Heart right ventricle (tissue), 16 donors: ENCODE measurements at regions not wholly inside any gene's neighbourhood (a gene's known extent, or its start where the extent isn't known, plus 50 kb on each side); places are given as distances from the start of the nearest gene placed in this dataset.

Source experiments
- ATAC-seq, 8 donors: fragments of 200-7000 bp; cut with Tn5 transposase; one replicate each; pipeline ENCODE4 v1.9.1; 2020; ENCODE audit warnings: mild to moderate bottlenecking in 8 of 8, moderate library complexity in 8 of 8, moderate number of reproducible peaks in 1 of 8
- DNase-seq, 2 donors: peaks; one replicate each; pipeline ENCODE4 v3.0.0-alpha.2; 2020
- H3K27ac ChIP-seq, 10 donors: fragments of 200-600 bp; sonication (generic) in 2 of 10; one replicate each; pipeline versions ENCODE4 v1.5.0 to v1.8.0; 2020 to 2022; ENCODE audit warnings: mild to moderate bottlenecking in 3 of 10
- H3K27me3 ChIP-seq, 7 donors: fragments of 200-600 bp; one replicate each; pipeline ENCODE4 v1.8.0; 2021 to 2022; ENCODE audit warnings: mild to moderate bottlenecking in 2 of 7
- H3K36me3 ChIP-seq, 9 donors: fragments of 200-600 bp; sonication (generic) in 1 of 9; one replicate each; pipeline versions ENCODE4 v1.5.0 to v1.8.0; 2020 to 2022; ENCODE audit warnings: mild to moderate bottlenecking in 2 of 9
- H3K4me1 ChIP-seq, 9 donors: fragments of 200-600 bp; sonication (generic) in 1 of 9; one replicate each; pipeline versions ENCODE4 v1.5.0 to v1.8.0; 2020 to 2022; ENCODE audit warnings: mild to moderate bottlenecking in 4 of 9
- H3K4me3 ChIP-seq, 10 donors: fragments of 200-600 bp; sonication (generic) in 2 of 10; one replicate each; pipeline versions ENCODE4 v1.5.0 to v1.8.0; 2020 to 2022; ENCODE audit warnings: mild to moderate bottlenecking in 7 of 10, moderate library complexity in 2 of 10
- H3K9me3 ChIP-seq, 11 donors: fragments of 200-600 bp in 10 of 11; sonication (generic) in 2 of 11; one replicate each; pipeline versions ENCODE4 v1.5.0 to v1.8.0; 2013 to 2022; ENCODE audit warnings: mild to moderate bottlenecking in 2 of 11, control low read depth in 1 of 11, moderate library complexity in 1 of 11
- WGBS, 2 donors: extraction: QIAGEN DNeasy Blood & Tissue Kit; methylation state at CpG; one replicate each; pipeline ENCODE4 v1.1.7; 2013; ENCODE audit warnings: inconsistent platforms in 1 of 2; 5-methylcytosine and 5-hydroxymethylcytosine counted together
- intact Hi-C, 10 donors: fragments of 100-400 bp; cut with DNase I; formaldehyde crosslinking; loops; one replicate each; pipeline versions ENCODE4 v1.11.1 to v1.14.2; 2022
- TF ChIP-seq, protein P1 (sequence below), 9 donors: fragments of 200-600 bp; sonication (generic) in 2 of 9; IDR thresholded peaks; one replicate each; pipeline versions ENCODE4 v1.5.0 to v1.8.0; 2021 to 2022; ENCODE audit warnings: antibody characterized with exemption in 9 of 9, mild to moderate bottlenecking in 5 of 9, moderate library complexity in 1 of 9
- donor health status: Arrhythmogenic right ventricular cardiomyopathy.
- donor health status: ischemic (EF 13 %, LVEDD 7.1; RV severe dilation, severe dysfunction).
- donor health status: healthy with polysubstance abuse.
- donor health status: DM: no; HTN: yes; CAD: no.
- donor health status: DM: no; HTN: no; CAD: no.
- donor health status: ischemic (EF 25% LVEDD 6.9; RV normal size, moderate dysfunction).
- donor health status: ischemic (EF 25% LVEDD 5.7; RV mildly dilated, moderate dysfunction).
- donor health status: healthy.
- donor health status: DM: yes; HTN: yes; CAD: no.
- donor health status: Ischemic cardiomyopathy.
- donor health status: ischemic (EF 35%, LVEDD 5.7; RV mildly dilated, moderate dysfunction).
- donor health status: nonischemic (EF 11% LVEDD 7.7; RV severe dilation, severe dysfunction).
- donor health status: DM: yes; HTN: yes; CAD: no.
- donor health status: PGD.
- donor health status: ischemic (EF 29% LVEDD 5.4; RV normal size, mild dysfunction).
- donor health status: nonischemic (EF 23%, LVEDD 6.1; RV moderate dilation, normal function).

DNA sequence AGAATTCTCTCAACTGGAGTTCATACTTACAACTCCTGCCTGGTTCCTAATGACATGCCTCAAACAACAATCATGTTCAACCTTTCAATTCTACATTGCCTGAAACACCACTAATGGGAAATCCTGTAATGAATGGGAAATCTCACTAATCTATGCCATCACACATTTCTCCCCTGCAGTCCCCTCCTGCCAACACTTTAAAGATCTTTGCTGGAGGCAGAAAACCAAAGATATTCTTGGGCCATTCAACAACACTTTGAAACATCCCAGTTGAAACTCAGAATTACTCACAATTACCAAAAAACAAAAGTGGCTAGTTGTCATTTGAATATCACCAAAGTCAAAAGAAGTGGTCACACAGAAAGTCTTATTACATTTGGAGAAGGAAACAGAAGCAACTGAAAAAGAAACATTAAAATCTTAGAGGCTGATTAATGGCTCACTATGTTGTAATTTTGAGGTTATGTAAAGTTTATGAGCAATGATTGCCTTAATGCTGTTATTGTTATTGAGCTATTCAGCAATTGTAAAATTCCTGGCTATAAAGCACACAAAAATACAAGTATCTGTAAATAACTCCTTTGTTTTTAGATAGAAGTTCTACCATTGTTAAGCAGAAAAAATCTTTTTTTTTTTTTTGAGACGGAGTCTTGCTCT is 313.4 kb upstream of the SLC30A5 start:
- Histone ChIP-seq H3K4me3 (no peak overlapping the region), H3K27ac (no peak overlapping the region), H3K36me3 (no peaks in the 10 kb centered on the region), H3K9me3 (peaks cover 0 to 16% (median 0%) of the 10 kb centered on the region in 11 donors), H3K27me3 (no peaks in the 10 kb centered on the region), H3K4me1 (no peaks in the 10 kb centered on the region)
- TF ChIP-seq, protein P1, sequence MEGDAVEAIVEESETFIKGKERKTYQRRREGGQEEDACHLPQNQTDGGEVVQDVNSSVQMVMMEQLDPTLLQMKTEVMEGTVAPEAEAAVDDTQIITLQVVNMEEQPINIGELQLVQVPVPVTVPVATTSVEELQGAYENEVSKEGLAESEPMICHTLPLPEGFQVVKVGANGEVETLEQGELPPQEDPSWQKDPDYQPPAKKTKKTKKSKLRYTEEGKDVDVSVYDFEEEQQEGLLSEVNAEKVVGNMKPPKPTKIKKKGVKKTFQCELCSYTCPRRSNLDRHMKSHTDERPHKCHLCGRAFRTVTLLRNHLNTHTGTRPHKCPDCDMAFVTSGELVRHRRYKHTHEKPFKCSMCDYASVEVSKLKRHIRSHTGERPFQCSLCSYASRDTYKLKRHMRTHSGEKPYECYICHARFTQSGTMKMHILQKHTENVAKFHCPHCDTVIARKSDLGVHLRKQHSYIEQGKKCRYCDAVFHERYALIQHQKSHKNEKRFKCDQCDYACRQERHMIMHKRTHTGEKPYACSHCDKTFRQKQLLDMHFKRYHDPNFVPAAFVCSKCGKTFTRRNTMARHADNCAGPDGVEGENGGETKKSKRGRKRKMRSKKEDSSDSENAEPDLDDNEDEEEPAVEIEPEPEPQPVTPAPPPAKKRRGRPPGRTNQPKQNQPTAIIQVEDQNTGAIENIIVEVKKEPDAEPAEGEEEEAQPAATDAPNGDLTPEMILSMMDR (IDR thresholded peaks at IDR 0.05) = no peak
- 90 to 92% methylated on average over 1 of the region's 1 CpG for WGBS, 2 donors
- no peak for ATAC-seq
- no peak for DNase-seq
- intact Hi-C loops = no loop called here

- DNase-seq = no peak
- H3K4me3 ChIP-seq = no peak overlapping the region
- intact Hi-C loops = no loop called here
- no peak overlapping the region for H3K27ac ChIP-seq
- H3K9me3 ChIP-seq = peaks cover 0 to 8% (median 0%) of the 10 kb centered on the region in 11 donors
- H3K27me3 ChIP-seq = no peaks in the 10 kb centered on the region
- TF ChIP-seq, protein P1 (IDR thresholded peaks at IDR 0.05) = no peak
- no peaks in the 10 kb centered on the region for H3K36me3 ChIP-seq
- H3K4me1 ChIP-seq = peaks cover 0 to 13% (median 0%) of the 10 kb centered on the region in 9 donors
- WGBS, 2 donors = 89 to 92% methylated on average over 1 of the region's 1 CpG
- ATAC-seq = no peak
These were observed 300.7 kb upstream of the SLC30A5 start for GRCh38 chr5:68793074-68793473.

DNA sequence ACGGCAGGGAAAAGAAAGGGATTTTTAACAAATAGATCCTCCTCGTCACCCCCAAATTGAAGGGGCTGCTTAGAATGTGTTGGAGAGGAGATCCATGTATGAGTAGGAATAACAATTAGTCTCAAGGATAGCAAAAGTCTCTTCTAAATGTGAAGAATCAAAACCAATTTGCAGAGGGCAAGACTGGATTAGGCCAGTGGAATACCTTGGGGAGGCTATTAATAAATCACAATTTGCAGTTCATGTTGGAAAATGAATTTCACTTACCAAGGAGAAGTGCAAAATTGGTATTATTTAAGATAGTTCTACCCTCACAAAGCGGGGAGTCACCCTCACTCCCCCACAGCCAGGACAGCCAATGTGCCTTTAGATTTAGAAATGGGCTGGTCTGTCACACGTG is 299.8 kb upstream of the SLC30A5 start:
- no peak for DNase-seq
- no peaks in the 10 kb centered on the region for H3K27me3 ChIP-seq
- H3K9me3 ChIP-seq = peaks cover 0 to 8% (median 0%) of the 10 kb centered on the region in 11 donors
- H3K27ac ChIP-seq = no peak overlapping the region
- no peak for ATAC-seq
- H3K36me3 ChIP-seq = no peaks in the 10 kb centered on the region
- intact Hi-C loops = no loop called here
- WGBS, 2 donors = 72 to 77% methylated on average over 4 of the region's 4 CpGs
- peaks cover 0 to 13% (median 0%) of the 10 kb centered on the region in 9 donors for H3K4me1 ChIP-seq
- TF ChIP-seq, protein P1 (IDR thresholded peaks at IDR 0.05) = no peak
- no peak overlapping the region for H3K4me3 ChIP-seq

- WGBS, 2 donors = 34 to 45% methylated on average over 6 of the region's 6 CpGs
- TF ChIP-seq, protein P1 (IDR thresholded peaks at IDR 0.05) = no peak
- intact Hi-C loops = no loop called here
- peak; percentile 37 to 96 (median 77) for ATAC-seq
- Histone ChIP-seq H3K9me3 (peaks cover 0 to 8% (median 0%) of the 10 kb centered on the region in 11 donors), H3K36me3 (no peaks in the 10 kb centered on the region), H3K27me3 (no peaks in the 10 kb centered on the region), H3K4me1 (peaks cover 0 to 13% (median 0%) of the 10 kb centered on the region in 9 donors), H3K27ac (peak overlapping the region in 3 of 10 donors; percentile 10 to 47 (median 11)), H3K4me3 (no peak overlapping the region)
- peak in 1 of 2 donors; percentile 20 for DNase-seq
These were observed 298.6 kb upstream of the SLC30A5 start for GRCh38 chr5:68795190-68795589.
